ENCODE measurements at regions not wholly inside any gene's neighbourhood (a gene's known extent, or its start where the extent isn't known, plus 50 kb on each side); places are given as distances from the start of the nearest gene placed in this dataset.

- intact Hi-C loops (cut with micrococcal nuclease) = no loop called here
These were observed 181.0 kb downstream of the FOXD2 start for GRCh38 chr1:47618830-47619229.

GRCh38 chr1:47621483-47621882, 183.6 kb downstream of the FOXD2 start:
- CTCF ChIA-PET (ENCODE audit: partially characterized antibody) = no interaction called here
- Mint-ChIP-seq H3K36me3 (no peaks in the 10 kb centered on the region), H3K9me3 (peaks cover 0 to 3% (median 0%) of the 10 kb centered on the region in 8 donors), H3K27me3 (peaks cover 8 to 9% of the 10 kb centered on the region in 2 donors), H3K27ac (no peak overlapping the region), H3K4me3 (no peak overlapping the region), H3K4me1 (no peaks in the 10 kb centered on the region)
- H3K9me3 ChIP-seq (ENCODE audit: control insufficient read depth in 1 of 2, low read length in 2 of 2) = no peaks in the 10 kb centered on the region
- H3K27me3 ChIP-seq (ENCODE audit: insufficient read depth, low read length) = peaks cover 7% of the 10 kb centered on the region
- no peak overlapping the region for H3K27ac ChIP-seq (ENCODE audit: low read depth, low read length)
- no peak for DNase-seq
- no peaks in the 10 kb centered on the region for H3K4me1 ChIP-seq (ENCODE audit: insufficient read depth, low read length)
- no peaks in the 10 kb centered on the region for H3K36me3 ChIP-seq (ENCODE audit: insufficient read depth, low read length)
- POLR2A ChIA-PET (ENCODE audit: partially characterized antibody) = no interaction called here
- intact Hi-C loops (cut with micrococcal nuclease) = no loop called here
- no peak overlapping the region for H3K4me3 ChIP-seq (ENCODE audit: low read length in 2 of 2)

More at GRCh38 chr1:47618830-47619229, 181.0 kb downstream of the FOXD2 start:
- H3K9me3 ChIP-seq (ENCODE audit: control insufficient read depth in 1 of 2, low read length in 2 of 2) = no peaks in the 10 kb centered on the region
- no peak for DNase-seq
- peaks cover 9 to 13% of the 10 kb centered on the region in 2 donors for H3K27me3 Mint-ChIP-seq
- no peaks in the 10 kb centered on the region for H3K36me3 ChIP-seq (ENCODE audit: insufficient read depth, low read length)
- H3K27ac Mint-ChIP-seq = no peak overlapping the region
- H3K4me3 ChIP-seq (ENCODE audit: low read length in 2 of 2) = no peak overlapping the region
- no peaks in the 10 kb centered on the region for H3K27me3 ChIP-seq (ENCODE audit: insufficient read depth, low read length)
- H3K27ac ChIP-seq (ENCODE audit: low read depth, low read length) = no peak overlapping the region
- ChIA-PET CTCF (ENCODE audit: partially characterized antibody) (interaction anchor here (1.3 kb wide), 1 partner anchor 181 kb away, joined by 3 read pairs; no protein-coding TSS in a partner anchor), POLR2A (ENCODE audit: partially characterized antibody) (no interaction called here)
- H3K36me3 Mint-ChIP-seq = no peaks in the 10 kb centered on the region
- no peaks in the 10 kb centered on the region for H3K4me1 ChIP-seq (ENCODE audit: insufficient read depth, low read length)
- H3K4me1 Mint-ChIP-seq = no peaks in the 10 kb centered on the region
- peaks cover 0 to 3% (median 0%) of the 10 kb centered on the region in 8 donors for H3K9me3 Mint-ChIP-seq
- H3K4me3 Mint-ChIP-seq = no peak overlapping the region

GRCh38 chr1:47621977-47622376, 184.1 kb downstream of the FOXD2 start:
- Mint-ChIP-seq H3K27me3 (peaks cover 9 to 11% of the 10 kb centered on the region in 2 donors), H3K4me3 (no peak overlapping the region), H3K27ac (no peak overlapping the region), H3K36me3 (no peaks in the 10 kb centered on the region), H3K9me3 (peaks cover 0 to 3% (median 0%) of the 10 kb centered on the region in 8 donors), H3K4me1 (no peaks in the 10 kb centered on the region)
- H3K27me3 ChIP-seq (ENCODE audit: insufficient read depth, low read length) = peaks cover 7% of the 10 kb centered on the region
- no peak for DNase-seq
- intact Hi-C loops (cut with micrococcal nuclease) = no loop called here
- no peak overlapping the region for H3K27ac ChIP-seq (ENCODE audit: low read depth, low read length)
- H3K4me1 ChIP-seq (ENCODE audit: insufficient read depth, low read length) = no peaks in the 10 kb centered on the region
- CTCF ChIA-PET (ENCODE audit: partially characterized antibody) = no interaction called here
- H3K9me3 ChIP-seq (ENCODE audit: control insufficient read depth in 1 of 2, low read length in 2 of 2) = no peaks in the 10 kb centered on the region
- H3K36me3 ChIP-seq (ENCODE audit: insufficient read depth, low read length) = no peaks in the 10 kb centered on the region
- no peak overlapping the region for H3K4me3 ChIP-seq (ENCODE audit: low read length in 2 of 2)
- POLR2A ChIA-PET (ENCODE audit: partially characterized antibody) = no interaction called here

GRCh38 chr1:47622776-47623556, 185.1 kb downstream of the FOXD2 start:
- no peak overlapping the region for H3K4me3 ChIP-seq (ENCODE audit: low read length in 2 of 2)
- no peaks in the 10 kb centered on the region for H3K9me3 ChIP-seq (ENCODE audit: control insufficient read depth in 1 of 2, low read length in 2 of 2)
- H3K27me3 ChIP-seq (ENCODE audit: insufficient read depth, low read length) = peaks cover 7% of the 10 kb centered on the region
- POLR2A ChIA-PET (ENCODE audit: partially characterized antibody) = no interaction called here
- H3K27ac ChIP-seq (ENCODE audit: low read depth, low read length) = no peak overlapping the region
- CTCF ChIA-PET (ENCODE audit: partially characterized antibody) = no interaction called here
- Mint-ChIP-seq H3K4me3 (no peak overlapping the region), H3K36me3 (no peaks in the 10 kb centered on the region), H3K9me3 (no peaks in the 10 kb centered on the region), H3K4me1 (no peaks in the 10 kb centered on the region), H3K27ac (no peak overlapping the region), H3K27me3 (peaks cover 7 to 14% of the 10 kb centered on the region in 2 donors)
- H3K36me3 ChIP-seq (ENCODE audit: insufficient read depth, low read length) = no peaks in the 10 kb centered on the region
- intact Hi-C loops (cut with micrococcal nuclease) = no loop called here
- no peak for DNase-seq
- H3K4me1 ChIP-seq (ENCODE audit: insufficient read depth, low read length) = no peaks in the 10 kb centered on the region

- no peaks in the 10 kb centered on the region for H3K36me3 Mint-ChIP-seq
- no peak overlapping the region for H3K27ac ChIP-seq (ENCODE audit: low read depth, low read length)
- no peak overlapping the region for H3K4me3 Mint-ChIP-seq
- no peak overlapping the region for H3K27ac Mint-ChIP-seq
- H3K4me1 ChIP-seq (ENCODE audit: insufficient read depth, low read length) = no peaks in the 10 kb centered on the region
- no peaks in the 10 kb centered on the region for H3K9me3 ChIP-seq (ENCODE audit: control insufficient read depth in 1 of 2, low read length in 2 of 2)
- no peak overlapping the region for H3K4me3 ChIP-seq (ENCODE audit: low read length in 2 of 2)
- ChIA-PET CTCF (ENCODE audit: partially characterized antibody) (no interaction called here), POLR2A (ENCODE audit: partially characterized antibody) (no interaction called here)
- peaks cover 7% of the 10 kb centered on the region for H3K27me3 ChIP-seq (ENCODE audit: insufficient read depth, low read length)
- intact Hi-C loops (cut with micrococcal nuclease) = no loop called here
- H3K27me3 Mint-ChIP-seq = peaks cover 7 to 14% of the 10 kb centered on the region in 2 donors
- H3K4me1 Mint-ChIP-seq = no peaks in the 10 kb centered on the region
- no peaks in the 10 kb centered on the region for H3K9me3 Mint-ChIP-seq
- H3K36me3 ChIP-seq (ENCODE audit: insufficient read depth, low read length) = no peaks in the 10 kb centered on the region
- no peak for DNase-seq
These were observed 185.7 kb downstream of the FOXD2 start for GRCh38 chr1:47623557-47623940.

GRCh38 chr1:47624531-47624930, 186.7 kb downstream of the FOXD2 start:
- no peak overlapping the region for H3K27ac ChIP-seq (ENCODE audit: low read depth, low read length)
- POLR2A ChIA-PET (ENCODE audit: partially characterized antibody) = no interaction called here
- peaks cover 7% of the 10 kb centered on the region for H3K27me3 ChIP-seq (ENCODE audit: insufficient read depth, low read length)
- H3K9me3 Mint-ChIP-seq = no peaks in the 10 kb centered on the region
- H3K9me3 ChIP-seq (ENCODE audit: control insufficient read depth in 1 of 2, low read length in 2 of 2) = no peaks in the 10 kb centered on the region
- no peak overlapping the region for H3K4me3 Mint-ChIP-seq
- CTCF ChIA-PET (ENCODE audit: partially characterized antibody) = no interaction called here
- no peaks in the 10 kb centered on the region for H3K4me1 ChIP-seq (ENCODE audit: insufficient read depth, low read length)
- DNase-seq = no peak
- intact Hi-C loops (cut with micrococcal nuclease) = no loop called here
- H3K4me1 Mint-ChIP-seq = no peaks in the 10 kb centered on the region
- no peaks in the 10 kb centered on the region for H3K36me3 ChIP-seq (ENCODE audit: insufficient read depth, low read length)
- H3K4me3 ChIP-seq (ENCODE audit: low read length in 2 of 2) = no peak overlapping the region
- peaks cover 7 to 18% of the 10 kb centered on the region in 2 donors for H3K27me3 Mint-ChIP-seq
- H3K27ac Mint-ChIP-seq = no peak overlapping the region
- H3K36me3 Mint-ChIP-seq = no peaks in the 10 kb centered on the region

GRCh38 chr1:47627016-47627415, 189.2 kb downstream of the FOXD2 start:
- H3K27me3 ChIP-seq (ENCODE audit: insufficient read depth, low read length) = peaks cover 7% of the 10 kb centered on the region
- H3K4me3 ChIP-seq (ENCODE audit: low read length in 2 of 2) = no peak overlapping the region
- H3K36me3 Mint-ChIP-seq = no peaks in the 10 kb centered on the region
- no peak overlapping the region for H3K27ac Mint-ChIP-seq
- no peaks in the 10 kb centered on the region for H3K9me3 Mint-ChIP-seq
- no peaks in the 10 kb centered on the region for H3K36me3 ChIP-seq (ENCODE audit: insufficient read depth, low read length)
- no peaks in the 10 kb centered on the region for H3K4me1 Mint-ChIP-seq
- no peak overlapping the region for H3K4me3 Mint-ChIP-seq
- H3K27ac ChIP-seq (ENCODE audit: low read depth, low read length) = no peak overlapping the region
- no peaks in the 10 kb centered on the region for H3K4me1 ChIP-seq (ENCODE audit: insufficient read depth, low read length)
- DNase-seq = no peak
- intact Hi-C loops (cut with micrococcal nuclease) = no loop called here
- ChIA-PET CTCF (ENCODE audit: partially characterized antibody) (interaction anchor here (1.0 kb wide), 1 partner anchor 192 kb away, joined by 3 read pairs; no protein-coding TSS in a partner anchor), POLR2A (ENCODE audit: partially characterized antibody) (no interaction called here)
- H3K9me3 ChIP-seq (ENCODE audit: control insufficient read depth in 1 of 2, low read length in 2 of 2) = no peaks in the 10 kb centered on the region
- peaks cover 11 to 25% of the 10 kb centered on the region in 2 donors for H3K27me3 Mint-ChIP-seq

All from CD4-positive, alpha-beta memory T cell (primary cell).